Astrocyte (in vitro differentiated cells and primary cell): ENCODE measurements at regions not wholly inside any gene's neighbourhood (a gene's known extent, or its start where the extent isn't known, plus 50 kb on each side); places are given as distances from the start of the nearest gene placed in this dataset.

Source experiments
- CTCF ChIP-seq: IDR thresholded peaks from 2 replicates; pipeline ENCODE4 v1.5.1; 2011; ENCODE audit warnings: low read depth, mild to moderate bottlenecking, inconsistent platforms, low read length, moderate library complexity; ENCODE audit not compliant: insufficient read depth
- EZH2 ChIP-seq: IDR thresholded peaks from 2 replicates; pipeline ENCODE4 v1.6.1; 2012; ENCODE audit warnings: mild to moderate bottlenecking, low read length, inconsistent platforms; ENCODE audit not compliant: insufficient read depth

GRCh38 chrX:69010339-69010738 is 154.9 kb downstream of the PJA1 start:
- TF ChIP-seq CTCF: no peak
- TF ChIP-seq EZH2: no peak
